A549 (cell line): ENCODE measurements at regions not wholly inside any gene's neighbourhood (a gene's known extent, or its start where the extent isn't known, plus 50 kb on each side); places are given as distances from the start of the nearest gene placed in this dataset.

Experiments
- JUNB ChIP-seq: fragments of >200 bp; sonication (Bioruptor Twin); formaldehyde crosslinking; IDR thresholded peaks from 2 replicates; pipeline ENCODE4 v1.6.1; 2016
- MYC ChIP-seq: IDR thresholded peaks from 2 replicates; pipeline ENCODE4 v1.6.1; 2012; ENCODE audit warnings: mild to moderate bottlenecking, inconsistent platforms, low read length, improper control_type of control experiment, borderline replicate concordance
- TF ChIP-seq, protein P1 (sequence below): fragments of >200 bp; sonication (Bioruptor Twin); formaldehyde crosslinking; IDR thresholded peaks from 3 replicates; pipeline ENCODE4 v1.6.1; 2016
- TF ChIP-seq, protein P2 (sequence below): fragments of 450-650 bp; IDR thresholded peaks from 2 replicates; pipeline ENCODE4 v1.6.1; 2014; ENCODE audit warnings: antibody characterized with exemption

DNA sequence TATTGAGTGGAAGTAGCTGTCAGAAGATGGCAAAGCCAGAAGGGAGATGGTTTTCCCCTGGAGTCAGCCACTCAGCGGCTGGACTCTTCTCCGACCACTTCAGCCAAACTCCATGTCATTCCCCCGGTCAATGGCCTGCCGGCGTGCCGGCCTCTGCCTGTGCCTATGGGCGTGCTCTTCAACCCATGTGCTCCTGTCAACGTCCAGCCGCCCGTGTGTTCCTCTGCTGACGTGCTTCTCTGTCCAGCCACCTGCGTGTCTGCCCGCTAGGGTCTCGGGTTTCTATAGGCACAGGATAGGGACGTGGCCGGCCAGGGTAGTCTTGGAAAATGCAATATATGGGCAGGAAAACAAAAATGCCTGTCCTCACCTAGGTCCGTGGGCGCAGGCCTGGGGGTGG lies 77.7 kb upstream of the RUFY1 start:
- TF ChIP-seq MYC (no peak), JUNB (no peak)
- TF ChIP-seq, protein P1, sequence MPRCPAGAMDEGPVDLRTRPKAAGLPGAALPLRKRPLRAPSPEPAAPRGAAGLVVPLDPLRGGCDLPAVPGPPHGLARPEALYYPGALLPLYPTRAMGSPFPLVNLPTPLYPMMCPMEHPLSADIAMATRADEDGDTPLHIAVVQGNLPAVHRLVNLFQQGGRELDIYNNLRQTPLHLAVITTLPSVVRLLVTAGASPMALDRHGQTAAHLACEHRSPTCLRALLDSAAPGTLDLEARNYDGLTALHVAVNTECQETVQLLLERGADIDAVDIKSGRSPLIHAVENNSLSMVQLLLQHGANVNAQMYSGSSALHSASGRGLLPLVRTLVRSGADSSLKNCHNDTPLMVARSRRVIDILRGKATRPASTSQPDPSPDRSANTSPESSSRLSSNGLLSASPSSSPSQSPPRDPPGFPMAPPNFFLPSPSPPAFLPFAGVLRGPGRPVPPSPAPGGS: no peak
- TF ChIP-seq, protein P2, sequence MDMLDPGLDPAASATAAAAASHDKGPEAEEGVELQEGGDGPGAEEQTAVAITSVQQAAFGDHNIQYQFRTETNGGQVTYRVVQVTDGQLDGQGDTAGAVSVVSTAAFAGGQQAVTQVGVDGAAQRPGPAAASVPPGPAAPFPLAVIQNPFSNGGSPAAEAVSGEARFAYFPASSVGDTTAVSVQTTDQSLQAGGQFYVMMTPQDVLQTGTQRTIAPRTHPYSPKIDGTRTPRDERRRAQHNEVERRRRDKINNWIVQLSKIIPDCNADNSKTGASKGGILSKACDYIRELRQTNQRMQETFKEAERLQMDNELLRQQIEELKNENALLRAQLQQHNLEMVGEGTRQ: no peak
